ENCODE measurements at regions not wholly inside any gene's neighbourhood (a gene's known extent, or its start where the extent isn't known, plus 50 kb on each side); places are given as distances from the start of the nearest gene placed in this dataset.
A peak's percentile ranks its signal among the peaks of the same experiment; 100 is the strongest.

- Histone ChIP-seq H3K36me3 (ENCODE audit: insufficient read depth, low read length, poor library complexity, severe bottlenecking) (no peaks in the 10 kb centered on the region), H3K27ac (ENCODE audit: low read depth, low read length, poor library complexity, severe bottlenecking) (no peak overlapping the region), H3K4me3 (ENCODE audit: low read depth, low read length, poor library complexity, severe bottlenecking) (no peak overlapping the region), H3K4me1 (ENCODE audit: insufficient read depth, low read length, poor library complexity, severe bottlenecking) (no peaks in the 10 kb centered on the region), H3K27me3 (replicated peaks; ENCODE audit: insufficient read depth, low read depth, low read length, poor library complexity) (no peaks in the 10 kb centered on the region), H3K9me3 (ENCODE audit: low read depth, low read length, poor library complexity, severe bottlenecking) (no peaks in the 10 kb centered on the region)
- intact Hi-C loops (cut with micrococcal nuclease; ENCODE audit: unreplicated experiment): no loop called here
- ChIA-PET CTCF (no interaction called here), POLR2A (ENCODE audit: low non-redundant PET) (no interaction called here)
- BruUV-seq (replicated peaks): no TSS peak
- TF ChIP-seq EZH2 (IDR thresholded peaks at IDR 0.05; ENCODE audit: borderline replicate concordance, low read depth, low read length, poor library complexity, severe bottlenecking) (no peak), CTCF (conservative IDR thresholded peaks at IDR 0.05; ENCODE audit: low read depth, low read length) (peak; percentile 28)
- peak; percentile 35 for DNase-seq (ENCODE audit: low spot score)
Observed at GRCh38 chr3:1693145-1693544, 405.5 kb upstream of the CNTN4 start.

GRCh38 chr3:1696669-1697275 lies 401.9 kb upstream of the CNTN4 start:
- H3K36me3 ChIP-seq (ENCODE audit: insufficient read depth, low read length, poor library complexity, severe bottlenecking): no peaks in the 10 kb centered on the region
- H3K27ac ChIP-seq (ENCODE audit: low read depth, low read length, poor library complexity, severe bottlenecking): no peak overlapping the region
- H3K4me3 ChIP-seq (ENCODE audit: low read depth, low read length, poor library complexity, severe bottlenecking): no peak overlapping the region
- intact Hi-C loops (cut with micrococcal nuclease; ENCODE audit: unreplicated experiment): no loop called here
- ChIA-PET POLR2A (ENCODE audit: low non-redundant PET) (no interaction called here), CTCF (no interaction called here)
- H3K4me1 ChIP-seq (ENCODE audit: insufficient read depth, low read length, poor library complexity, severe bottlenecking): no peaks in the 10 kb centered on the region
- no peak for TF ChIP-seq EZH2 (IDR thresholded peaks at IDR 0.05; ENCODE audit: borderline replicate concordance, low read depth, low read length, poor library complexity, severe bottlenecking)
- TF ChIP-seq CTCF (conservative IDR thresholded peaks at IDR 0.05; ENCODE audit: low read depth, low read length): no peak
- no TSS peak for BruUV-seq (replicated peaks)
- H3K9me3 ChIP-seq (ENCODE audit: low read depth, low read length, poor library complexity, severe bottlenecking): peaks cover 3% of the 10 kb centered on the region
- no peaks in the 10 kb centered on the region for H3K27me3 ChIP-seq (replicated peaks; ENCODE audit: insufficient read depth, low read depth, low read length, poor library complexity)
- no peak for DNase-seq (ENCODE audit: low spot score)

- H3K4me1 ChIP-seq (ENCODE audit: insufficient read depth, low read length, poor library complexity, severe bottlenecking): no peaks in the 10 kb centered on the region
- ChIA-PET CTCF (no interaction called here), POLR2A (ENCODE audit: low non-redundant PET) (no interaction called here)
- H3K36me3 ChIP-seq (ENCODE audit: insufficient read depth, low read length, poor library complexity, severe bottlenecking): no peaks in the 10 kb centered on the region
- H3K4me3 ChIP-seq (ENCODE audit: low read depth, low read length, poor library complexity, severe bottlenecking): no peak overlapping the region
- no peak for TF ChIP-seq CTCF (conservative IDR thresholded peaks at IDR 0.05; ENCODE audit: low read depth, low read length)
- no peak for TF ChIP-seq EZH2 (IDR thresholded peaks at IDR 0.05; ENCODE audit: borderline replicate concordance, low read depth, low read length, poor library complexity, severe bottlenecking)
- no peak for DNase-seq (ENCODE audit: low spot score)
- no peak overlapping the region for H3K27ac ChIP-seq (ENCODE audit: low read depth, low read length, poor library complexity, severe bottlenecking)
- intact Hi-C loops (cut with micrococcal nuclease; ENCODE audit: unreplicated experiment): no loop called here
- no TSS peak for BruUV-seq (replicated peaks)
- H3K27me3 ChIP-seq (replicated peaks; ENCODE audit: insufficient read depth, low read depth, low read length, poor library complexity): no peaks in the 10 kb centered on the region
- peaks cover 3% of the 10 kb centered on the region for H3K9me3 ChIP-seq (ENCODE audit: low read depth, low read length, poor library complexity, severe bottlenecking)
Observed at GRCh38 chr3:1699361-1699920, 399.2 kb upstream of the CNTN4 start.

Data from A673 (cell line).